Activated T-cell treated with anti-CD3 and anti-CD28 coated beads, Interleukin-2, amount 50 U/mL, for 4 hours (primary cell): ENCODE measurements at regions not wholly inside any gene's neighbourhood (a gene's known extent, or its start where the extent isn't known, plus 50 kb on each side); places are given as distances from the start of the nearest gene placed in this dataset.

Experiments used
- ATAC-seq, 2 donors: fragments of 200-7000 bp; cut with Tn5 transposase; one replicate each; pipeline ENCODE4 v1.10.0; 2021
- DNase-seq: peaks from one replicate; pipeline ENCODE4 v3.0.0-alpha.2; 2020
- H3K27me3 Mint-ChIP-seq: one replicate; pipeline ENCODE4 v1.8.0; 2021; ENCODE audit warnings: low read depth, mixed read lengths
- H3K36me3 Mint-ChIP-seq: one replicate; pipeline ENCODE4 v1.8.0; 2022; ENCODE audit warnings: mixed read lengths; ENCODE audit not compliant: insufficient read depth
- H3K4me1 Mint-ChIP-seq: one replicate; pipeline ENCODE4 v1.8.0; 2021; ENCODE audit warnings: low read depth, mixed read lengths
- H3K4me3 Mint-ChIP-seq: one replicate; pipeline ENCODE4 v1.8.0; 2021; ENCODE audit warnings: mild to moderate bottlenecking, moderate library complexity, mixed read lengths
- H3K9me3 Mint-ChIP-seq: one replicate; pipeline ENCODE4 v1.8.0; 2021; ENCODE audit warnings: mixed read lengths

- Mint-ChIP-seq H3K4me1 (no peaks in the 10 kb centered on the region), H3K9me3 (no peaks in the 10 kb centered on the region), H3K4me3 (no peak overlapping the region), H3K27me3 (no peaks in the 10 kb centered on the region), H3K36me3 (no peaks in the 10 kb centered on the region)
- no peak for DNase-seq
- no peak for ATAC-seq
Observed at GRCh38 chr3:102576651-102577050, 141.8 kb downstream of the ZPLD1 start.

- H3K9me3 Mint-ChIP-seq = no peaks in the 10 kb centered on the region
- DNase-seq (no peak), ATAC-seq (no peak)
- no peaks in the 10 kb centered on the region for H3K27me3 Mint-ChIP-seq
- no peaks in the 10 kb centered on the region for H3K4me1 Mint-ChIP-seq
- no peak overlapping the region for H3K4me3 Mint-ChIP-seq
- no peaks in the 10 kb centered on the region for H3K36me3 Mint-ChIP-seq
Observed at GRCh38 chr3:102577082-102577789, 142.4 kb downstream of the ZPLD1 start.

GRCh38 chr3:102580760-102581159 lies 145.9 kb downstream of the ZPLD1 start:
- DNase-seq (no peak), ATAC-seq (no peak)
- H3K27me3 Mint-ChIP-seq = peaks cover 3% of the 10 kb centered on the region
- H3K4me1 Mint-ChIP-seq = no peaks in the 10 kb centered on the region
- H3K9me3 Mint-ChIP-seq = no peaks in the 10 kb centered on the region
- no peak overlapping the region for H3K4me3 Mint-ChIP-seq
- no peaks in the 10 kb centered on the region for H3K36me3 Mint-ChIP-seq

GRCh38 chr3:102586485-102586884 lies 151.7 kb downstream of the ZPLD1 start:
- H3K4me1 Mint-ChIP-seq = no peaks in the 10 kb centered on the region
- no peaks in the 10 kb centered on the region for H3K36me3 Mint-ChIP-seq

GRCh38 chr3:102593812-102594602 lies 159.2 kb downstream of the ZPLD1 start:
- DNase-seq = no peak
- ATAC-seq = no peak
- Mint-ChIP-seq H3K4me3 (no peak overlapping the region), H3K36me3 (no peaks in the 10 kb centered on the region), H3K4me1 (no peaks in the 10 kb centered on the region), H3K27me3 (no peaks in the 10 kb centered on the region), H3K9me3 (peaks cover 5% of the 10 kb centered on the region)

More at GRCh38 chr3:102586485-102586884, 151.7 kb downstream of the ZPLD1 start:
- peaks cover 5% of the 10 kb centered on the region for H3K9me3 Mint-ChIP-seq
- DNase-seq (no peak), ATAC-seq (no peak)
- H3K4me3 Mint-ChIP-seq = no peak overlapping the region
- H3K27me3 Mint-ChIP-seq = peaks cover 5% of the 10 kb centered on the region

GRCh38 chr3:102595057-102595456 lies 160.2 kb downstream of the ZPLD1 start:
- Mint-ChIP-seq H3K4me1 (no peaks in the 10 kb centered on the region), H3K36me3 (no peaks in the 10 kb centered on the region), H3K9me3 (peaks cover 5% of the 10 kb centered on the region), H3K4me3 (no peak overlapping the region), H3K27me3 (no peaks in the 10 kb centered on the region)
- DNase-seq (no peak), ATAC-seq (no peak)

GRCh38 chr3:102599819-102600576 lies 165.2 kb downstream of the ZPLD1 start:
- Mint-ChIP-seq H3K4me3 (no peak overlapping the region), H3K27me3 (peaks cover 3% of the 10 kb centered on the region), H3K36me3 (no peaks in the 10 kb centered on the region), H3K9me3 (no peaks in the 10 kb centered on the region), H3K4me1 (no peaks in the 10 kb centered on the region)
- no peak for DNase-seq
- ATAC-seq = no peak

GRCh38 chr3:102605153-102605552 lies 170.3 kb downstream of the ZPLD1 start:
- Mint-ChIP-seq H3K9me3 (no peaks in the 10 kb centered on the region), H3K27me3 (peaks cover 10% of the 10 kb centered on the region), H3K4me3 (no peak overlapping the region), H3K4me1 (no peaks in the 10 kb centered on the region), H3K36me3 (no peaks in the 10 kb centered on the region)
- DNase-seq (no peak), ATAC-seq (no peak)

GRCh38 chr3:102608875-102609274 lies 174.1 kb downstream of the ZPLD1 start:
- Mint-ChIP-seq H3K27me3 (peaks cover 7% of the 10 kb centered on the region), H3K36me3 (no peaks in the 10 kb centered on the region), H3K9me3 (peaks cover 3% of the 10 kb centered on the region), H3K4me1 (no peaks in the 10 kb centered on the region), H3K4me3 (no peak overlapping the region)
- no peak for ATAC-seq
- DNase-seq = no peak

- Mint-ChIP-seq H3K4me1 (no peaks in the 10 kb centered on the region), H3K4me3 (no peak overlapping the region), H3K36me3 (no peaks in the 10 kb centered on the region), H3K27me3 (no peaks in the 10 kb centered on the region), H3K9me3 (peaks cover 3% of the 10 kb centered on the region)
- no peak for ATAC-seq
- no peak for DNase-seq
Observed at GRCh38 chr3:102614021-102614569, 179.3 kb downstream of the ZPLD1 start.

- Mint-ChIP-seq H3K4me3 (no peak overlapping the region), H3K9me3 (peaks cover 3% of the 10 kb centered on the region), H3K4me1 (no peaks in the 10 kb centered on the region), H3K36me3 (no peaks in the 10 kb centered on the region), H3K27me3 (no peaks in the 10 kb centered on the region)
- no peak for ATAC-seq
- no peak for DNase-seq
Observed at GRCh38 chr3:102614585-102614984, 179.8 kb downstream of the ZPLD1 start.

- DNase-seq (no peak), ATAC-seq (no peak)
- no peaks in the 10 kb centered on the region for H3K36me3 Mint-ChIP-seq
- peaks cover 5% of the 10 kb centered on the region for H3K27me3 Mint-ChIP-seq
- H3K4me3 Mint-ChIP-seq = no peak overlapping the region
- no peaks in the 10 kb centered on the region for H3K4me1 Mint-ChIP-seq
- H3K9me3 Mint-ChIP-seq = no peaks in the 10 kb centered on the region
Observed at GRCh38 chr3:102617381-102617780, 182.6 kb downstream of the ZPLD1 start.

GRCh38 chr3:102619361-102619760 lies 184.5 kb downstream of the ZPLD1 start:
- Mint-ChIP-seq H3K36me3 (no peaks in the 10 kb centered on the region), H3K27me3 (peaks cover 5% of the 10 kb centered on the region), H3K4me1 (no peaks in the 10 kb centered on the region), H3K9me3 (no peaks in the 10 kb centered on the region), H3K4me3 (no peak overlapping the region)
- ATAC-seq = no peak
- no peak for DNase-seq

- no peak for DNase-seq
Observed at GRCh38 chr3:102629943-102630342, 195.1 kb downstream of the ZPLD1 start.

More at GRCh38 chr3:102629943-102630342, 195.1 kb downstream of the ZPLD1 start:
- Mint-ChIP-seq H3K9me3 (peaks cover 3% of the 10 kb centered on the region), H3K4me1 (no peaks in the 10 kb centered on the region), H3K36me3 (no peaks in the 10 kb centered on the region), H3K4me3 (no peak overlapping the region), H3K27me3 (peaks cover 2% of the 10 kb centered on the region)
- ATAC-seq = no peak
